ENCODE measurements at regions not wholly inside any gene's neighbourhood (a gene's known extent, or its start where the extent isn't known, plus 50 kb on each side); places are given as distances from the start of the nearest gene placed in this dataset.

GRCh38 chr22:49431551-49431950 lies 396.1 kb downstream of the BRD1 start:
- H3K4me2 ChIP-seq (ENCODE audit: low read depth, low read length): no peak overlapping the region
- H3K9me3 ChIP-seq (replicated peaks; ENCODE audit: insufficient read depth, low read length): no peaks in the 10 kb centered on the region
- H3K27me3 ChIP-seq (replicated peaks; ENCODE audit: insufficient read depth, low read length): no peaks in the 10 kb centered on the region
- no peak for DNase-seq
- H4K20me1 ChIP-seq (ENCODE audit: insufficient read depth, low read length): no peaks in the 10 kb centered on the region
- no peak for TF ChIP-seq EZH2 (optimal IDR thresholded peaks at IDR 0.05; ENCODE audit: low read depth, low read length)
- TF ChIP-seq, protein P1, sequence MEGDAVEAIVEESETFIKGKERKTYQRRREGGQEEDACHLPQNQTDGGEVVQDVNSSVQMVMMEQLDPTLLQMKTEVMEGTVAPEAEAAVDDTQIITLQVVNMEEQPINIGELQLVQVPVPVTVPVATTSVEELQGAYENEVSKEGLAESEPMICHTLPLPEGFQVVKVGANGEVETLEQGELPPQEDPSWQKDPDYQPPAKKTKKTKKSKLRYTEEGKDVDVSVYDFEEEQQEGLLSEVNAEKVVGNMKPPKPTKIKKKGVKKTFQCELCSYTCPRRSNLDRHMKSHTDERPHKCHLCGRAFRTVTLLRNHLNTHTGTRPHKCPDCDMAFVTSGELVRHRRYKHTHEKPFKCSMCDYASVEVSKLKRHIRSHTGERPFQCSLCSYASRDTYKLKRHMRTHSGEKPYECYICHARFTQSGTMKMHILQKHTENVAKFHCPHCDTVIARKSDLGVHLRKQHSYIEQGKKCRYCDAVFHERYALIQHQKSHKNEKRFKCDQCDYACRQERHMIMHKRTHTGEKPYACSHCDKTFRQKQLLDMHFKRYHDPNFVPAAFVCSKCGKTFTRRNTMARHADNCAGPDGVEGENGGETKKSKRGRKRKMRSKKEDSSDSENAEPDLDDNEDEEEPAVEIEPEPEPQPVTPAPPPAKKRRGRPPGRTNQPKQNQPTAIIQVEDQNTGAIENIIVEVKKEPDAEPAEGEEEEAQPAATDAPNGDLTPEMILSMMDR (IDR thresholded peaks at IDR 0.05; ENCODE audit: low read length): no peak
- TF ChIP-seq EZH2phosphoT487 (IDR thresholded peaks at IDR 0.05; ENCODE audit: low read length): no peak
- no peaks in the 10 kb centered on the region for H3K9me2 ChIP-seq (replicated peaks; ENCODE audit: insufficient read depth, low read length)
- H3K27ac ChIP-seq (ENCODE audit: low read length): no peak overlapping the region
- no peak overlapping the region for H2AFZ ChIP-seq (ENCODE audit: low read length)
- no peak overlapping the region for H3K9ac ChIP-seq (ENCODE audit: low read length)
- no peak overlapping the region for H3K4me3 ChIP-seq (ENCODE audit: low read length)
- no peaks in the 10 kb centered on the region for H3K79me2 ChIP-seq (ENCODE audit: low read length)
- no peaks in the 10 kb centered on the region for H3F3A ChIP-seq (ENCODE audit: insufficient read depth, low read length)
- no peaks in the 10 kb centered on the region for H3K4me1 ChIP-seq (ENCODE audit: low read length)
- H3K36me3 ChIP-seq (replicated peaks; ENCODE audit: insufficient read depth, low read length): no peaks in the 10 kb centered on the region

- Histone ChIP-seq H3K27ac (ENCODE audit: low read length) (no peak overlapping the region), H3K4me3 (ENCODE audit: low read length) (no peak overlapping the region), H3K9ac (ENCODE audit: low read length) (no peak overlapping the region), H3K9me2 (replicated peaks; ENCODE audit: insufficient read depth, low read length) (no peaks in the 10 kb centered on the region), H3F3A (ENCODE audit: insufficient read depth, low read length) (no peaks in the 10 kb centered on the region), H4K20me1 (ENCODE audit: insufficient read depth, low read length) (no peaks in the 10 kb centered on the region), H2AFZ (ENCODE audit: low read length) (no peak overlapping the region), H3K9me3 (replicated peaks; ENCODE audit: insufficient read depth, low read length) (no peaks in the 10 kb centered on the region), H3K27me3 (replicated peaks; ENCODE audit: insufficient read depth, low read length) (no peaks in the 10 kb centered on the region), H3K36me3 (replicated peaks; ENCODE audit: insufficient read depth, low read length) (no peaks in the 10 kb centered on the region), H3K4me2 (ENCODE audit: low read depth, low read length) (no peak overlapping the region), H3K4me1 (ENCODE audit: low read length) (no peaks in the 10 kb centered on the region), H3K79me2 (ENCODE audit: low read length) (no peaks in the 10 kb centered on the region)
- DNase-seq: no peak
- no peak for TF ChIP-seq EZH2 (optimal IDR thresholded peaks at IDR 0.05; ENCODE audit: low read depth, low read length)
These were observed 398.6 kb downstream of the BRD1 start for GRCh38 chr22:49429066-49429465.

DNA sequence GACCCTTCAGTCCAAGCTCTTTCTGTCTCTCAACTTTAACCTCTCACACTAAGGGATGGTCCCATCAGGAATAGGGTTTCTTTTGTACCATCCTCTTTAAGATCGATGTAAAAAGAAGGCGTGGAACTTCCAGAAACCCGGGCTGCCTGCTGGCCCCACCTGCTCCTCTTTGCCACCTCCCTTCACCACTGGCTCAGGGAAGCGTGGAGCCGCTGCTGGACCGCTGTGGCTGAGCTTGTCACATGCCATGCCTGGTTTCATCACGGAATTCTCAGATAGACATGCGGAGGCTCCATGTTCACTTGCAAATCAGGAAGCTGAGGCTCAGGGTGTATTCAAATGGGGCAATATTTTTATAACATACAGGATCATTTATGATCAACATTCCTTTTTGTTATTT lies 399.7 kb downstream of the BRD1 start:
- Histone ChIP-seq H3K79me2 (ENCODE audit: low read length) (no peaks in the 10 kb centered on the region), H3K27me3 (replicated peaks; ENCODE audit: insufficient read depth, low read length) (no peaks in the 10 kb centered on the region), H3K27ac (ENCODE audit: low read length) (no peak overlapping the region), H3K9me2 (replicated peaks; ENCODE audit: insufficient read depth, low read length) (no peaks in the 10 kb centered on the region), H3K9ac (ENCODE audit: low read length) (no peak overlapping the region), H3K4me2 (ENCODE audit: low read depth, low read length) (no peak overlapping the region), H3K36me3 (replicated peaks; ENCODE audit: insufficient read depth, low read length) (no peaks in the 10 kb centered on the region), H4K20me1 (ENCODE audit: insufficient read depth, low read length) (no peaks in the 10 kb centered on the region), H3K9me3 (replicated peaks; ENCODE audit: insufficient read depth, low read length) (no peaks in the 10 kb centered on the region), H2AFZ (ENCODE audit: low read length) (no peak overlapping the region), H3F3A (ENCODE audit: insufficient read depth, low read length) (no peaks in the 10 kb centered on the region), H3K4me1 (ENCODE audit: low read length) (peaks cover under 1% of the 10 kb centered on the region; the same call in 1 of the 2 replicates), H3K4me3 (ENCODE audit: low read length) (no peak overlapping the region)
- no peak for DNase-seq
- TF ChIP-seq, protein P1 (IDR thresholded peaks at IDR 0.05; ENCODE audit: low read length): no peak
- no peak for TF ChIP-seq EZH2 (optimal IDR thresholded peaks at IDR 0.05; ENCODE audit: low read depth, low read length)

DNA sequence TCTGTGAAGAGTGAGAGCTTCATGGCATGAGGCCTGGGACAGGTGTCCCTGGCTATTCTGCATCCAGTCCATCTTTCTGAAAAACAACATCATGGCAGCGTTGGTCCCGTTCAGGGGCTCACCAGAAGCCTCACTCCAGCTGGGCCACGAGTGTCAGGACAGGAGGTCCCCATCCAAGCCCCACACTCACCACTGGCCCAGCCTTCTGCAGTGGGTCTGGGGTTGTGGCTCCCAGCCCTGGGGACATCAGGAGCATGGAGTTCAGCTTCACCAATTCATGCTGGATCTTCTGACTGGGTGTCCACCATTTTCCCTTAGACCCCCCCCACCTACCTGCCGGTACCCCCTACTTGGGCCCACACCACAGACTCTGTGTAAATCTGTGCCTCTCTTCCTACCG lies 400.3 kb downstream of the BRD1 start:
- no peak for TF ChIP-seq EZH2 (optimal IDR thresholded peaks at IDR 0.05; ENCODE audit: low read depth, low read length)
- TF ChIP-seq, protein P1 (IDR thresholded peaks at IDR 0.05; ENCODE audit: low read length): no peak
- no peak for TF ChIP-seq EZH2phosphoT487 (IDR thresholded peaks at IDR 0.05; ENCODE audit: low read length)
- H3K4me1 ChIP-seq (ENCODE audit: low read length): peaks cover 7% of the 10 kb centered on the region; the same call in 1 of the 2 replicates
- no peak overlapping the region for H2AFZ ChIP-seq (ENCODE audit: low read length)
- H3K9me2 ChIP-seq (replicated peaks; ENCODE audit: insufficient read depth, low read length): no peaks in the 10 kb centered on the region
- no peak overlapping the region for H3K4me3 ChIP-seq (ENCODE audit: low read length)
- no peak overlapping the region for H3K9ac ChIP-seq (ENCODE audit: low read length)
- H3K4me2 ChIP-seq (ENCODE audit: low read depth, low read length): no peak overlapping the region
- H3K79me2 ChIP-seq (ENCODE audit: low read length): no peaks in the 10 kb centered on the region
- H3K36me3 ChIP-seq (replicated peaks; ENCODE audit: insufficient read depth, low read length): no peaks in the 10 kb centered on the region
- H4K20me1 ChIP-seq (ENCODE audit: insufficient read depth, low read length): no peaks in the 10 kb centered on the region
- no peak for DNase-seq
- no peak overlapping the region for H3K27ac ChIP-seq (ENCODE audit: low read length)
- no peaks in the 10 kb centered on the region for H3K27me3 ChIP-seq (replicated peaks; ENCODE audit: insufficient read depth, low read length)
- H3F3A ChIP-seq (ENCODE audit: insufficient read depth, low read length): no peaks in the 10 kb centered on the region
- no peaks in the 10 kb centered on the region for H3K9me3 ChIP-seq (replicated peaks; ENCODE audit: insufficient read depth, low read length)

Measured in MM.1S (cell line).